ENCODE measurements at regions not wholly inside any gene's neighbourhood (a gene's known extent, or its start where the extent isn't known, plus 50 kb on each side); places are given as distances from the start of the nearest gene placed in this dataset.

DNA sequence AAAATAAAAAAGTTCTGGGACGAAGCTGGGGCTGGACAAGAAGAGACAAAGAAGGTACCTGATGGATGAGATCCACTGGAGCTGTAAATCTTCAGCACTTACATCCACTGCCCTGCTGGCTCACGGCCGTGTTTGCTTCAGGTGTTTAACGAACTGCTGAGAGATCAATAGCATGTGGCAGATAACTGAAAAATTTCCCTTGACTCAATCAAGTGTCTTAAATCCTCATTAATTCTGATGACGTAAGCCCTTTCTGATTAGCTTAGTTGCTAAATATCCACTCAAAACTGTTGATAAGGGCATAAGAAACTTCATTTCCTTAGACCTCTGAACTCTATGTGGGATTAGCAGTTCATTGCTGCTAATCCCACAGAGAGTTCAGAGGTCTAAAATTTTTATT lies 354.2 kb upstream of the HS3ST1 start:
- H3K27me3 ChIP-seq (replicated peaks in 1 of 7), result no peaks in the 10 kb centered on the region
- DNase-seq, result no peak
- 86 to 89% (median 87%) methylated on average over 5 of the region's 5 CpGs for WGBS, 5 donors
- intact Hi-C loops (cut with DNase I; ENCODE audit: low total_unique reads), result no loop called here
- no peaks in the 10 kb centered on the region for H3K36me3 ChIP-seq
- no peaks in the 10 kb centered on the region for H3K9me3 ChIP-seq
- no peaks in the 10 kb centered on the region for H3K4me1 ChIP-seq
- H3K27ac ChIP-seq, result no peak overlapping the region
- TF ChIP-seq POLR2AphosphoS5 (IDR thresholded peaks at IDR 0.05) (no peak), POLR2A (IDR thresholded peaks at IDR 0.05) (no peak)
- TF ChIP-seq, protein P1, sequence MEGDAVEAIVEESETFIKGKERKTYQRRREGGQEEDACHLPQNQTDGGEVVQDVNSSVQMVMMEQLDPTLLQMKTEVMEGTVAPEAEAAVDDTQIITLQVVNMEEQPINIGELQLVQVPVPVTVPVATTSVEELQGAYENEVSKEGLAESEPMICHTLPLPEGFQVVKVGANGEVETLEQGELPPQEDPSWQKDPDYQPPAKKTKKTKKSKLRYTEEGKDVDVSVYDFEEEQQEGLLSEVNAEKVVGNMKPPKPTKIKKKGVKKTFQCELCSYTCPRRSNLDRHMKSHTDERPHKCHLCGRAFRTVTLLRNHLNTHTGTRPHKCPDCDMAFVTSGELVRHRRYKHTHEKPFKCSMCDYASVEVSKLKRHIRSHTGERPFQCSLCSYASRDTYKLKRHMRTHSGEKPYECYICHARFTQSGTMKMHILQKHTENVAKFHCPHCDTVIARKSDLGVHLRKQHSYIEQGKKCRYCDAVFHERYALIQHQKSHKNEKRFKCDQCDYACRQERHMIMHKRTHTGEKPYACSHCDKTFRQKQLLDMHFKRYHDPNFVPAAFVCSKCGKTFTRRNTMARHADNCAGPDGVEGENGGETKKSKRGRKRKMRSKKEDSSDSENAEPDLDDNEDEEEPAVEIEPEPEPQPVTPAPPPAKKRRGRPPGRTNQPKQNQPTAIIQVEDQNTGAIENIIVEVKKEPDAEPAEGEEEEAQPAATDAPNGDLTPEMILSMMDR (IDR thresholded peaks at IDR 0.05 in 8 of 11, conservative IDR thresholded peaks at IDR 0.05 in 3 of 11), result no peak
- H3K4me3 ChIP-seq, result no peak overlapping the region

DNA sequence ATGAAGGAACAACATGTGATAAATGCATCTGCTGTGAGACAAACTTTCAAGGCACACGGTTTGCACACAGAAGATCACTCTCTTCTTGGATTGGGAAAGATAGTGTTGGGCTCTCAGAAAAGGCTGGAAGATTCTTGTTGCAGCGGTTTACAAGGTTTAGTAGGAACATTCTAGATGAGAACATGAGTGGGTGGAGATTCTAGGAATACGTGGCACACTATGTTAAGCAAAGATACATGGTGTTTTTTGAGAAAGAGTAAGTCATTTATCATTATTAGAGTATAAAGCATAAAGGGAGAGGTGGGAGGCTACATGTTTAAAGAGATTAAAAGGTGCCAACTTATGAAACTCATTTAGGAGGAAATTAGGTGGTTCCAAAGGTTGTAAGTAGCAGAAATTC lies 348.8 kb upstream of the HS3ST1 start:
- no peaks in the 10 kb centered on the region for H3K36me3 ChIP-seq
- intact Hi-C loops (cut with DNase I; ENCODE audit: low total_unique reads), result no loop called here
- no peaks in the 10 kb centered on the region for H3K4me1 ChIP-seq
- DNase-seq, result no peak
- TF ChIP-seq, protein P1 (IDR thresholded peaks at IDR 0.05 in 8 of 11, conservative IDR thresholded peaks at IDR 0.05 in 3 of 11), result no peak
- TF ChIP-seq POLR2AphosphoS5 (IDR thresholded peaks at IDR 0.05), result no peak
- no peak for TF ChIP-seq POLR2A (IDR thresholded peaks at IDR 0.05)
- WGBS, 5 donors, result 80 to 85% (median 83%) methylated on average over 3 of the region's 3 CpGs
- no peaks in the 10 kb centered on the region for H3K27me3 ChIP-seq (replicated peaks in 1 of 7)
- H3K4me3 ChIP-seq, result no peak overlapping the region
- no peaks in the 10 kb centered on the region for H3K9me3 ChIP-seq
- H3K27ac ChIP-seq, result no peak overlapping the region

DNA sequence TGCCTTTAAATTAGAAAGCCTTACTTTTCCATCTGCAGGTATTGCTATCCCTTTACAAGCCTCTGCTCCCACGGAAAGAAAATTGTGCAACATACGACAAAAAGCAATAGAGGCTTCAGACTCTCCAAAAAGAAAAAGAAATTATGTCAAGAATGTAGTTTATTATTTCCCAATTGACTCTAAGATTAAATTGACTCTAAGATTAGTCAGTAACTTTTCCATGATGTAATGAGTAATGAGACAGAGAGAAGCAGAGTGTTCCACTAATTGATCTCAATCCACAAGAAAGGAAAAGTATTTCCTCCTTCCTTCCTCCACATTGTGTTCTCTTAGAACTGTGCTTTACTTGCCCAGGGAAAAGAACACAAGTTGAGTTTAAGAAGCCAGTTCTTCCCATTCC lies 345.7 kb upstream of the HS3ST1 start:
- Histone ChIP-seq H3K36me3 (no peaks in the 10 kb centered on the region), H3K4me3 (no peak overlapping the region), H3K9me3 (no peaks in the 10 kb centered on the region), H3K4me1 (peaks cover 0 to under 1% (median 0%) of the 10 kb centered on the region in 6 donors), H3K27ac (no peak overlapping the region), H3K27me3 (replicated peaks in 1 of 7) (no peaks in the 10 kb centered on the region)
- TF ChIP-seq, protein P1 (IDR thresholded peaks at IDR 0.05 in 8 of 11, conservative IDR thresholded peaks at IDR 0.05 in 3 of 11), result no peak
- no peak for TF ChIP-seq POLR2AphosphoS5 (IDR thresholded peaks at IDR 0.05)
- TF ChIP-seq POLR2A (IDR thresholded peaks at IDR 0.05), result no peak
- intact Hi-C loops (cut with DNase I; ENCODE audit: low total_unique reads), result no loop called here
- no peak for DNase-seq
- WGBS, 5 donors, result 81 to 90% (median 85%) methylated on average over 2 of the region's 2 CpGs

DNA sequence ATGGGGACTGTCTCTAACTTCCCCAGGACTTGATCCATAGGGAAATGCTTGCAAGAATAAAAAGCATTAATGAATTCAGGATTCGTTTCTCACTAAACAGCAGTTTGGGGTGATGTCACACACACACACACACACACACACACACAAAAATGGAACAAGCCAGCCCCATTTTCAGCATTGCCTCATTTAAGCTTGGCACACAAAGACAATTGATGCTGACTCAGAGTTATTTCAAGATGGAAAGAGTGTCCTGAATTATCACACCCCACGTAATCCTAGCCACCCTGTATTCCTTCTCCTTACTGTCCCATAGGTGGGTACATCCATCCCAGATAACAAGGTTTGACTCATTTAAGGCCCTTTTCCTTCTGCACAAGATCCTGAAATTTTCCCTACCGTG lies 345.1 kb upstream of the HS3ST1 start:
- H3K9me3 ChIP-seq, result no peaks in the 10 kb centered on the region
- H3K4me1 ChIP-seq, result peaks cover 0 to 5% (median 0%) of the 10 kb centered on the region in 6 donors
- no peak for DNase-seq
- WGBS, 5 donors, result 81 to 89% (median 88%) methylated on average over 3 of the region's 3 CpGs
- H3K27ac ChIP-seq, result no peak overlapping the region
- no peaks in the 10 kb centered on the region for H3K27me3 ChIP-seq (replicated peaks in 1 of 7)
- H3K36me3 ChIP-seq, result no peaks in the 10 kb centered on the region
- intact Hi-C loops (cut with DNase I; ENCODE audit: low total_unique reads), result no loop called here
- TF ChIP-seq, protein P1 (IDR thresholded peaks at IDR 0.05 in 8 of 11, conservative IDR thresholded peaks at IDR 0.05 in 3 of 11), result no peak
- TF ChIP-seq POLR2A (IDR thresholded peaks at IDR 0.05) (no peak), POLR2AphosphoS5 (IDR thresholded peaks at IDR 0.05) (no peak)
- H3K4me3 ChIP-seq, result no peak overlapping the region
